Right lobe of liver (tissue), 4 donors: ENCODE measurements at regions not wholly inside any gene's neighbourhood (a gene's known extent, or its start where the extent isn't known, plus 50 kb on each side); places are given as distances from the start of the nearest gene placed in this dataset.

Source experiments
- POLR2A ChIP-seq: fragments of 450-650 bp; IDR thresholded peaks from one replicate; pipeline ENCODE4 v1.6.1; 2017; ENCODE audit warnings: antibody characterized with exemption, mild to moderate bottlenecking
- TF ChIP-seq, protein P1 (sequence below), 4 donors: fragments of 200-600 bp in 3 of 4; fragments of 450-650 bp in 1 of 4; IDR thresholded peaks; one replicate each; pipeline versions ENCODE4 v1.5.1 to v1.8.0; 2016 to 2022; ENCODE audit warnings: antibody characterized with exemption in 4 of 4, mild to moderate bottlenecking in 2 of 4
- donor health status: DM: no; HTN: no; CAD: no.
- donor health status: DM: no; HTN: no; CAD: no.
- donor health status: DM: no; HTN: yes; CAD: no.

GRCh38 chr7:48734695-48735406 is 189.5 kb upstream of the CDC14C start:
- TF ChIP-seq, protein P1, sequence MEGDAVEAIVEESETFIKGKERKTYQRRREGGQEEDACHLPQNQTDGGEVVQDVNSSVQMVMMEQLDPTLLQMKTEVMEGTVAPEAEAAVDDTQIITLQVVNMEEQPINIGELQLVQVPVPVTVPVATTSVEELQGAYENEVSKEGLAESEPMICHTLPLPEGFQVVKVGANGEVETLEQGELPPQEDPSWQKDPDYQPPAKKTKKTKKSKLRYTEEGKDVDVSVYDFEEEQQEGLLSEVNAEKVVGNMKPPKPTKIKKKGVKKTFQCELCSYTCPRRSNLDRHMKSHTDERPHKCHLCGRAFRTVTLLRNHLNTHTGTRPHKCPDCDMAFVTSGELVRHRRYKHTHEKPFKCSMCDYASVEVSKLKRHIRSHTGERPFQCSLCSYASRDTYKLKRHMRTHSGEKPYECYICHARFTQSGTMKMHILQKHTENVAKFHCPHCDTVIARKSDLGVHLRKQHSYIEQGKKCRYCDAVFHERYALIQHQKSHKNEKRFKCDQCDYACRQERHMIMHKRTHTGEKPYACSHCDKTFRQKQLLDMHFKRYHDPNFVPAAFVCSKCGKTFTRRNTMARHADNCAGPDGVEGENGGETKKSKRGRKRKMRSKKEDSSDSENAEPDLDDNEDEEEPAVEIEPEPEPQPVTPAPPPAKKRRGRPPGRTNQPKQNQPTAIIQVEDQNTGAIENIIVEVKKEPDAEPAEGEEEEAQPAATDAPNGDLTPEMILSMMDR (IDR thresholded peaks at IDR 0.05): no peak
- no peak for TF ChIP-seq POLR2A
